HG03097 (cell line): ENCODE measurements at regions not wholly inside any gene's neighbourhood (a gene's known extent, or its start where the extent isn't known, plus 50 kb on each side); places are given as distances from the start of the nearest gene placed in this dataset.
A peak's percentile ranks its signal among the peaks of the same experiment; 100 is the strongest.
"Not testable (repeated sequence)": the region's sequence is repeated elsewhere in the genome, so short reads cannot be mapped to it uniquely, and the experiment has no call there.

ENCODE experiments used
- ATAC-seq: cut with Tn5 transposase; IDR thresholded peaks from one replicate; pipeline ENCODE4 v1.9.1; 2021; ENCODE audit not compliant: unreplicated experiment, low FRiP score

- no peak for ATAC-seq
Measured at GRCh38 chr10:30534465-30535144, 94.9 kb downstream of the LYZL2 start.

- no peak for ATAC-seq
Measured at GRCh38 chr10:30531751-30532530, 97.6 kb downstream of the LYZL2 start.

- ATAC-seq, result peak; percentile 70
Measured at GRCh38 chr10:30529373-30529998, 95.5 kb downstream of the MAP3K8 start.

GRCh38 chr10:30528429-30528786, 94.4 kb downstream of the MAP3K8 start:
- ATAC-seq, result no peak

GRCh38 chr10:30527623-30528428, 93.8 kb downstream of the MAP3K8 start:
- ATAC-seq, result no peak

- ATAC-seq, result not testable (repeated sequence)
Measured at GRCh38 chr10:30522661-30523078, 88.7 kb downstream of the MAP3K8 start.

GRCh38 chr10:30518907-30519306, 84.9 kb downstream of the MAP3K8 start:
- ATAC-seq, result no peak
